Panc1 (cell line): ENCODE measurements at regions not wholly inside any gene's neighbourhood (a gene's known extent, or its start where the extent isn't known, plus 50 kb on each side); places are given as distances from the start of the nearest gene placed in this dataset.

ENCODE experiments used
- SIN3A ChIP-seq: IDR thresholded peaks from 2 replicates; pipeline ENCODE4 v1.6.1; 2012; ENCODE audit warnings: low read depth, mild to moderate bottlenecking, low read length, moderate library complexity, borderline replicate concordance; ENCODE audit not compliant: insufficient read depth
- TF ChIP-seq, protein P1 (sequence below): fragments of 450-650 bp; IDR thresholded peaks from 2 replicates; pipeline ENCODE4 v1.5.1; 2017; ENCODE audit warnings: mild to moderate bottlenecking

DNA sequence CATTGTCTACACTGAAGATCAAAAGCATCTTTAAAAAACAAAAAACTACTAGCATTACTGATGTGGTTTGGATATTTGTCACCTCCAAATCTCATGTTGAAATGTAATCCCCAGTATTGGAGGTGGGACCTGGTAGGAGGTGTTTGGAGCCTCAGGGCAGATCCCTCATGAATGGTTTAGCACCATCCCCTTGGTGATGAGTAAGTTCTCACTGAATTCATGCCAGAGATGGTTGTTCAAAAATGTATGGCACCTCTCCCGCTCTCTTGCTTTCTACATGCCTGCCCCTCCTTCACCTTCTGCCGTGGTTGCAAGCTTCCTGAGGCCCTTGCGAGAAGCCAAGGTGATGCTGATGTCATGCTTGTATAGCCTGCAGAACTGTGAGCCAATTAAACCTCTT is 136.6 kb upstream of the FHIT start:
- TF ChIP-seq, protein P1, sequence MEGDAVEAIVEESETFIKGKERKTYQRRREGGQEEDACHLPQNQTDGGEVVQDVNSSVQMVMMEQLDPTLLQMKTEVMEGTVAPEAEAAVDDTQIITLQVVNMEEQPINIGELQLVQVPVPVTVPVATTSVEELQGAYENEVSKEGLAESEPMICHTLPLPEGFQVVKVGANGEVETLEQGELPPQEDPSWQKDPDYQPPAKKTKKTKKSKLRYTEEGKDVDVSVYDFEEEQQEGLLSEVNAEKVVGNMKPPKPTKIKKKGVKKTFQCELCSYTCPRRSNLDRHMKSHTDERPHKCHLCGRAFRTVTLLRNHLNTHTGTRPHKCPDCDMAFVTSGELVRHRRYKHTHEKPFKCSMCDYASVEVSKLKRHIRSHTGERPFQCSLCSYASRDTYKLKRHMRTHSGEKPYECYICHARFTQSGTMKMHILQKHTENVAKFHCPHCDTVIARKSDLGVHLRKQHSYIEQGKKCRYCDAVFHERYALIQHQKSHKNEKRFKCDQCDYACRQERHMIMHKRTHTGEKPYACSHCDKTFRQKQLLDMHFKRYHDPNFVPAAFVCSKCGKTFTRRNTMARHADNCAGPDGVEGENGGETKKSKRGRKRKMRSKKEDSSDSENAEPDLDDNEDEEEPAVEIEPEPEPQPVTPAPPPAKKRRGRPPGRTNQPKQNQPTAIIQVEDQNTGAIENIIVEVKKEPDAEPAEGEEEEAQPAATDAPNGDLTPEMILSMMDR, result no peak
- no peak for TF ChIP-seq SIN3A
